HG03139 (cell line): ENCODE measurements at regions not wholly inside any gene's neighbourhood (a gene's known extent, or its start where the extent isn't known, plus 50 kb on each side); places are given as distances from the start of the nearest gene placed in this dataset.
"Not testable (repeated sequence)": the region's sequence is repeated elsewhere in the genome, so short reads cannot be mapped to it uniquely, and the experiment has no call there.

Experiments
- ATAC-seq: cut with Tn5 transposase; IDR thresholded peaks from one replicate; pipeline ENCODE4 v1.9.1; 2021; ENCODE audit not compliant: unreplicated experiment

DNA sequence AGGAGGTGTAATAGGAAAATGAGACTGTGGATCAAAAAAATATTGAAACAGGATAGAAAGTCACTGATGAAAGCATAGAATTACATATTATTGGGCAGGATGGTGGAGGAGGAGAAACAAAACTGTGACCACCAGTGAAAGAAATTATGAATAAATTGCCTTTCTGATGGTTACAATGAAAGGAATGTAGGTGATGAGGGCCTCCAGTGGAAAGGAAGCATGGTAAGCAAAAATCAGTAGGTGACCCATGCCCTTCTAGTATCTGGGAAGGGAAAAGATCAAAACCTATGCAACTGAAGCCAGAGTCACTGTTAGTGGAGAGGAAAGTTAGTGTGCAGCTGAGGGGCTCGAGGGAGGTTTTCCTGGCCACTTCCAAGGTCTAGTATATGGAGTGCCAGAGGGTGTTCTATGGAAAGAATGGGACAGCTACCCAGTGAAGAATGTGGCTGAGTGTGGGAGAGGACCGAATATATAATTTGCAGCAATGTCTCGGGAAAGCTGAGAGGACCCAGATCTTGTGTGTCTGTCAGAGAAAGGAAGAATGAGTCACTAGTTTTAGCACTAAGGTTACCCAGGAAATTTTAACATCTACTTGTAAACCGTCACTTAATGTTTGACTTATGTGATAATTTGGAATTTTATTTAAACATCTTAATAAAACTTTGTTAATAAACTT lies 146.2 kb downstream of the NFKBIZ start:
- no peak for ATAC-seq

DNA sequence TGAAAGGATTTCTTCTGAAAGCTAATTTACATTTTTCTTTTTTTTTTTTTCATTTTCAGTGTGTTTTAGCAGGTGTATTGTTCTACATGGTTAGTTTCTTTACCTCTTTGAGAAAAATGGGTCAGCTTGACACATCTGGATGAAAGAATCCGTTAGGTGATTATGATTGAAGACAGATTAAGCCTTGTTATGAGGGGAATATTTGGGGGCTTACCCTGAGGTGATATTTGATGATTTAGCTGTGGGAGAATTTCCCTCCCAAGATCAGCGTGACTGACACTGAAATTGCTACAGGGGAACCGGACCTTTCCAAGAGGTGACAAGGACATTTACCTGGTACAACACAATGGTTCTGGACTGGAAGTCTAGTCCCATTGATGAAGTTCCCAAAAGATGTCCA lies 147.5 kb downstream of the NFKBIZ start:
- ATAC-seq: no peak

GRCh38 chr3:101998256-101998926 lies 149.1 kb downstream of the NFKBIZ start:
- ATAC-seq: no peak

GRCh38 chr3:101999177-101999779 lies 150.0 kb downstream of the NFKBIZ start:
- ATAC-seq: no peak

DNA sequence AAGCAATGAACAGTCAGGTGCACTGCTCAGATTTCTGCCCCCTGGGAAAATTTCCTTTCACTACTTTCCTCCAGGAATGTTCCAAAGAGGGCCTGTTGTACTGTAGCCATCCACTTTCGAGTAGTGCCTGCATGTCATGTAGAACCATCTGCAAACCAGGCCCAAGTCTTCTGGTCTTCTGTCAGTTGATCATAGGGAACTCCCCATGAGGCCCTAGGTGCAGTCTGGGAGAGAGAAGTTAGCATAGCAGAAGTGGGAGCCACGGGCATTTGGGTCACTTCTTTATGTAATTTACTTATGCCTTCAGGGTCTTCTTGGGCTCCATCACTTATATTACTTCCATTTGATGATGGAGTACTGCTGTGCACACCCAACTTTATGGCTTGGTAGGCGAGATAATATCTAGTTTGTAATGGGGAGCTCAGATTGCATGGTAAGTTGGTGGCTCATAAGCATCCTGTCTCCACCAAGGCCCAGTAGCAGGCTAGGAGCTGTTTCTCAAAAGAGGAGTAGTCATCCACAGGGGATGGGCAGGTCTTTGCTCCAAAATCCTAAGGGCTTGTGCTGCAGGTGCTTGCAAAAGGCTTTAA lies 151.4 kb downstream of the NFKBIZ start:
- no peak for ATAC-seq

DNA sequence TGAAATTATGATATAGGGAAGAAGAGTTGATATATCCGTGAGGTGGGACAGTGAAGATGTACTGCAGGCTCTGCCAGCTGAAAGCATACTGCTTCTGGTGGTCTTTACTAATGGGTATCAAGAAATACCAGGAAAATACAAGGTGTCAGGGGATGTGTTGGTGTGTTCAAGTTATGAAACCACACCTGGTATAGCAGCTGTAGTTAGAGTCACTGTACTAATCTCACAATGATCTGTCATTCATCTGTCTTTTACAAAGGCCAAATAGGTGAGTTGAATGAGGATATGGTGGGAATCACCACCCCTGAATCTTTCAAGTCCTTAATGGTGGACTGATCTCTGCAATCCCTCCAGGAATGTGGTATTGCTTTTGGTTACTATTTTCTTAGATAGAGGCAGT lies 152.7 kb downstream of the NFKBIZ start:
- no peak for ATAC-seq

- no peak for ATAC-seq
Measured at GRCh38 chr3:102004561-102004960, 155.2 kb downstream of the NFKBIZ start.

DNA sequence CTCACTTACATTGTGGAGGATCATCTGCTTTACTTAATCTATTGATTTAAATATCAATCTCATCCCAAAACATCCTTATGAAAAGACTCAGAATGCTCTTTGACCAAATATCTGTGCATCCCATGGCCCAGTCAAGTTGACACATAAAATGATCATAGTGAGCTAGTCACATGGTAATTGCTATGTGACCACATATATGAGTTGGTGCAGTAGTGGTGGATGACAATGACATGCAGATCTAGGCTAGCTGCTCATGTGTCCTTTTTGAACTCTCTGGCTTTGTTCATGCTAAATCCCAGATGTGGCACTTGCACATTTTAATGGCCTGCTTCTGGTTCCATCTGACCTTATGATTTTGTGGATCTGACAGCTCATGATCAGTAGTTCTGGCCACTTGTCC lies 156.2 kb downstream of the NFKBIZ start:
- no peak for ATAC-seq

GRCh38 chr3:102006812-102007485 lies 157.6 kb downstream of the NFKBIZ start:
- no peak for ATAC-seq

DNA sequence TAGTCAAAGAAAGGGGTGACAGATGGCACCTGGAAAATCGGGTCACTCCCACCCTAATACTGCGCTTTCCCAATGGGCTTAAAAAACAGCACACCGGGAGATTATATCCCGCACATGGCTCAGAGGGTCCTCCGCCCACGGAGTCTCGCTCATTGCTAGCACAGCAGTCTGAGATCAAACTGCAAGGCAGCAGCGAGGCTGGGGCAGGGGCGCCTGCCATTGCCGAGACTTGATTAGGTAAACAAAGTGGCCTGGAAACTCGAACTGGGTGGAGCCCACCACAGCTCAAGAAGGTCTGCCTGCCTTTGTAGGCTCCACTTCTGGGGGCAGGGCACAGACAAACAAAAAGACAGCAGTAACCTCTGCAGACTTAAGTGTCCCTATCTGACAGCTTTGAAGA lies 159.1 kb downstream of the NFKBIZ start:
- ATAC-seq: not testable (repeated sequence)

- no peak for ATAC-seq
Measured at GRCh38 chr3:102016417-102016816, 167.1 kb downstream of the NFKBIZ start.

DNA sequence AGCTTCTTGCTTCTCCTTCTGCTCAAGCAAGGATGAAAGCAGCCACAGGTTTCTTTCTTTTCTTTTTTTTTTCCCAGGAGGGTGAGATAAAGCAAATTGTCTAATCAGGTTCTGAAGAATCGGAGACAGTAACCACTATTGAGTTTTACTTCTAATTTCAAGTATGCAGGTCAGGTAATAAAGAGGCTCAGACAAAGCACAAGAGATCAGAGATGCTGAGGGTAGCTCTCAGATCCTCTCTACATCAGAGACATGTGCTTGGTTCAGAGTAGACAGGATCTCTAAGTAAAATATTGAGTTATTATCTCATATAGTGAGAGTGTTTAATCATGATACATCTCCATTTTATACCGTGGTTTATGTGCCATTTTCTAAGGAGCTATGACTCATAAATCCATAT lies 168.5 kb downstream of the NFKBIZ start:
- no peak for ATAC-seq

- ATAC-seq: no peak
Measured at GRCh38 chr3:102018551-102018950, 169.2 kb downstream of the NFKBIZ start.

DNA sequence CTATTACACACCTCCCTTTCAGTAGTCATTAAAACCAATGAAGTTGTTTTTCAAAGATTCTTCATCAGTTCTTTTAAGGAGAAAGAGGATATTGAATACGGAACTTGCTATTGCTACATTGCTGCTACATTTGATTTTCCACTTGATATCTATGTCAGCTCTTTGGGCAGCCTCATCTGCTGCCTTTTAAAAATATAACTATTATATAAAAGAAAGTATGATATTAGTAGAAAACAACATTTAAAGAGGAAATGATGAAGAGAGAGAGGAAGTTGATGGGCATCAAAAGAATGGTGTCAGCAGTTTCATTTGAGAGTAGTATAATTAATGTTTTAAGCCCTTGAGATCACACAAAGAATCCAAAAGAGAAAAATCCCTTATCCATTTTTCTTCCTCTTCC lies 171.4 kb downstream of the NFKBIZ start:
- ATAC-seq: no peak

DNA sequence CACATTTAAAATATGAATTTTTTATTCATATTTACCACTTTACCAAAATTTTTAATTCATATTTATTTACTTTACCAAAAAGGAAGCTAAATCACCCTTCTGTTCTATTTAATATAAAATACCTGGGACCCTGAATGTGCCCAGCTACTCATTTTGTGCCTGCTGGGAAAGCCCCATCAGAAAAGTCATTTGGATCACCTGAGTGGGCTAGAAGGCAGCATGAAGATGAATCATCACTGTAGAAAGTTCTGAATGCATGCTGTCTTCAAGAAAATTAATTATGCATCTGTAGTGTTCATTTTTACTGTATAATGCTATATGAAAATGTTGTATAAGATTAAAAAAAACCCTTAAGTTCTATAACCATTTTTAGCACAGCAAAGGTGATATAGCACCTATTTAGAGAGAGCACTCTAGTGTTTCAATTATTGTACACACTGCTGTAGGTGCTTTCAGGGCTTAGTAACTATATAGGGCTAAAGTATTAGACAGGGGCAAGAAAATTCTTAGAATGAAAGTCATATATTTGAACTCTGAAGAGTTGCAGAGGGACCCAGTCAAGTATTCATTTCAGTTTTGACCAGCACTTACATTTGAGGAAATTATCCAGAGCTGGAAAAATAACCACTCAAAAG lies 175.1 kb downstream of the NFKBIZ start:
- no peak for ATAC-seq

GRCh38 chr3:102025606-102026270 lies 176.4 kb downstream of the NFKBIZ start:
- ATAC-seq: no peak

DNA sequence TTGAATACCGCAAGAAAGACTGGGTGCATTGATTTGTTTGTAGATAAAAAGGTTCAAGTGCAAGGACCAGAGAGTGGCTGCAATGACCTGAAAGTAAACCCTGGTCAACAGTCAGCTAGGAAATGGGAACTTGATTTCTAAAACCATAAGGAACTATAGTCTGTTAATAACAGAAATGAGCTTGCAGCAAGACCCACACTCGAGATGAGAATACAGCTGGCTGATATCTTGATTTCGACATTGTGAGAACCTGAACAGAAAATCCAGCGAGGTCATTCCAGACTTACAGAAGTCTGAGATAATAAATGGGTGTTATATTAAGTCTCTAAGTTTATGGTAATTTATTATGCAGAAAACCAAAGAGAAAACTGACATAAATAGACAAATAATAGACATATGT lies 177.3 kb downstream of the NFKBIZ start:
- ATAC-seq: no peak

GRCh38 chr3:102030661-102031060 lies 181.3 kb downstream of the NFKBIZ start:
- no peak for ATAC-seq

DNA sequence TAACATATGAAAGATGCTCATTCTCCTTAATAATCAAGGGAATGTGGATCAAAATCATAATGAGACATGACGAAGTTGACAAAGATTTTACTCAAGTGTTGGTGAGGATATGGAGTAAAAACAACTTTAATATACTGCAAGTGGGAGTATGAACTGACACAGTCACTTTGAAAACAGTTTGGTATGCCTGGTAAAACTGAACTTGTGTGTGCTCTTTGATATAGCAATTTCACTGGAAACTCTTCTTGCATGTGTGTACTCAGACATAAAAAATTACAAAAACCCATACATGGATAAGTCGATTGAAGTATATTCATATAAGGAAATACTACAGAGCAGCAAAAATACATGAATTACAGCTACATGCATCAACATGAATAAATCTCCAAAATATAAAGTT lies 182.5 kb downstream of the NFKBIZ start:
- no peak for ATAC-seq
